CD4-positive, alpha-beta T cell treated with Interleukin-17A for 4 hours (primary cell): ENCODE measurements at regions not wholly inside any gene's neighbourhood (a gene's known extent, or its start where the extent isn't known, plus 50 kb on each side); places are given as distances from the start of the nearest gene placed in this dataset.

ENCODE experiments used
- DNase-seq: peaks from one replicate; pipeline ENCODE4 v3.0.0-alpha.2; 2020; ENCODE audit warnings: mixed read lengths

- DNase-seq, result no peak
These were observed 185.6 kb upstream of the POU5F2 start for GRCh38 chr5:93926831-93927620.

- DNase-seq, result no peak
These were observed 183.9 kb upstream of the POU5F2 start for GRCh38 chr5:93925321-93925720.

- no peak for DNase-seq
These were observed 183.2 kb upstream of the POU5F2 start for GRCh38 chr5:93924628-93925027.

- no peak for DNase-seq
These were observed 181.2 kb upstream of the POU5F2 start for GRCh38 chr5:93922551-93922950.

- DNase-seq, result no peak
These were observed 179.6 kb upstream of the POU5F2 start for GRCh38 chr5:93921001-93921400.

- DNase-seq, result no peak
These were observed 175.5 kb upstream of the POU5F2 start for GRCh38 chr5:93916872-93917271.

- DNase-seq, result no peak
These were observed 173.7 kb upstream of the POU5F2 start for GRCh38 chr5:93915142-93915553.

- DNase-seq, result no peak
These were observed 170.2 kb upstream of the POU5F2 start for GRCh38 chr5:93911609-93912008.

- DNase-seq, result no peak
These were observed 168.0 kb upstream of the POU5F2 start for GRCh38 chr5:93909356-93909755.

- no peak for DNase-seq
These were observed 163.5 kb upstream of the POU5F2 start for GRCh38 chr5:93904917-93905316.

GRCh38 chr5:93902288-93902687 is 160.9 kb upstream of the POU5F2 start:
- DNase-seq, result no peak

- DNase-seq, result no peak
These were observed 157.7 kb upstream of the POU5F2 start for GRCh38 chr5:93899026-93899600.

GRCh38 chr5:93894601-93895354 is 153.4 kb upstream of the POU5F2 start:
- no peak for DNase-seq

- DNase-seq, result no peak
These were observed 151.7 kb upstream of the POU5F2 start for GRCh38 chr5:93893075-93893474.

- no peak for DNase-seq
These were observed 151.1 kb upstream of the POU5F2 start for GRCh38 chr5:93892481-93892880.

GRCh38 chr5:93891491-93892480 is 150.4 kb upstream of the POU5F2 start:
- DNase-seq, result no peak

GRCh38 chr5:93890657-93891056 is 149.3 kb upstream of the POU5F2 start:
- DNase-seq, result no peak

- DNase-seq, result no peak
These were observed 146.3 kb upstream of the POU5F2 start for GRCh38 chr5:93887678-93888077.

GRCh38 chr5:93886917-93887361 is 145.5 kb upstream of the POU5F2 start:
- DNase-seq, result no peak

GRCh38 chr5:93886098-93886806 is 144.9 kb upstream of the POU5F2 start:
- DNase-seq, result no peak

GRCh38 chr5:93884254-93884653 is 142.9 kb upstream of the POU5F2 start:
- no peak for DNase-seq

GRCh38 chr5:93883459-93883858 is 142.1 kb upstream of the POU5F2 start:
- no peak for DNase-seq
